Naive thymus-derived CD4-positive, alpha-beta T cell (primary cell): ENCODE measurements at regions not wholly inside any gene's neighbourhood (a gene's known extent, or its start where the extent isn't known, plus 50 kb on each side); places are given as distances from the start of the nearest gene placed in this dataset.

Source experiments
- ATAC-seq: fragments of 150-1000 bp; cut with Tn5 transposase; 2 replicates; pipeline ENCODE4 v1.10.0; 2021; ENCODE audit warnings: mild to moderate bottlenecking, moderate library complexity
- CTCF ChIA-PET: fragments of 350-600 bp; sonication (Branson Sonifier 250); formaldehyde crosslinking; loops from one replicate; lab custom pipeline; 2021; ENCODE audit warnings: antibody characterized with exemption; lab: Charles Lee
- POLR2A ChIA-PET: fragments of 350-600 bp; sonication (Branson Sonifier 250); formaldehyde crosslinking; loops from one replicate; lab custom pipeline; 2021; ENCODE audit warnings: antibody characterized with exemption, inconsistent platforms; lab: Charles Lee
- DNase-seq, 9 donors: peaks; one replicate each; pipeline versions ENCODE4 v3.0.0 to v3.0.0-alpha.2; 2020 to 2022; ENCODE audit warnings: mixed read lengths in 1 of 9
- H3K27ac ChIP-seq: one replicate; pipeline ENCODE4 v1.7.0; 2013; ENCODE audit warnings: mild to moderate bottlenecking, low read depth, low read length, moderate library complexity
- H3K27me3 ChIP-seq, 2 donors: one replicate each; pipeline ENCODE4 v1.7.0; 2013; ENCODE audit warnings: low read length in 2 of 2, mild to moderate bottlenecking in 2 of 2, moderate library complexity in 2 of 2; ENCODE audit not compliant: control insufficient read depth in 2 of 2, insufficient read depth in 2 of 2
- H3K36me3 ChIP-seq, 3 experiments: 1 replicate in 2 of 3; 2 replicates in 1 of 3; pipeline ENCODE4 v1.7.0; 2013; ENCODE audit warnings: low read length in 3 of 3, mild to moderate bottlenecking in 3 of 3, moderate library complexity in 1 of 3; ENCODE audit not compliant: insufficient read depth in 3 of 3, control insufficient read depth in 2 of 3
- H3K4me1 ChIP-seq, 2 donors: one replicate each; pipeline ENCODE4 v1.7.0; 2013; ENCODE audit warnings: low read length in 2 of 2, mild to moderate bottlenecking in 2 of 2, moderate library complexity in 1 of 2; ENCODE audit not compliant: control insufficient read depth in 2 of 2, insufficient read depth in 2 of 2
- H3K4me3 ChIP-seq: 2 replicates; pipeline ENCODE4 v1.7.0; 2013; ENCODE audit warnings: mild to moderate bottlenecking, low read length
- H3K9me3 ChIP-seq, 3 experiments: 1 replicate in 2 of 3; 2 replicates in 1 of 3; pipeline ENCODE4 v1.7.0; 2013; ENCODE audit warnings: low read length in 3 of 3; ENCODE audit not compliant: control insufficient read depth in 2 of 3
- H3K27ac Mint-ChIP-seq, 9 donors: one replicate each; pipeline ENCODE4 v1.8.0; 2020 to 2022; ENCODE audit warnings: mixed read lengths in 9 of 9, mild to moderate bottlenecking in 8 of 9, moderate library complexity in 5 of 9, inconsistent platforms in 2 of 9
- H3K27me3 Mint-ChIP-seq, 5 donors: one replicate each; pipeline ENCODE4 v1.8.0; 2021 to 2022; ENCODE audit warnings: mixed read lengths in 5 of 5, mild to moderate bottlenecking in 1 of 5
- H3K36me3 Mint-ChIP-seq, 5 donors: one replicate each; pipeline ENCODE4 v1.8.0; 2020 to 2022; ENCODE audit warnings: mixed read lengths in 5 of 5, mild to moderate bottlenecking in 3 of 5, inconsistent platforms in 1 of 5
- H3K4me1 Mint-ChIP-seq, 7 donors: one replicate each; pipeline ENCODE4 v1.8.0; 2020 to 2022; ENCODE audit warnings: mixed read lengths in 7 of 7, mild to moderate bottlenecking in 3 of 7, inconsistent platforms in 1 of 7
- H3K4me3 Mint-ChIP-seq, 10 donors: one replicate each; pipeline ENCODE4 v1.8.0; 2020 to 2022; ENCODE audit warnings: mild to moderate bottlenecking in 10 of 10, mixed read lengths in 10 of 10, moderate library complexity in 6 of 10, inconsistent platforms in 2 of 10
- H3K9me3 Mint-ChIP-seq, 11 donors: one replicate each; pipeline ENCODE4 v1.8.0; 2020 to 2022; ENCODE audit warnings: mixed read lengths in 11 of 11, mild to moderate bottlenecking in 4 of 11, inconsistent platforms in 1 of 11, moderate library complexity in 1 of 11
- intact Hi-C, 2 donors: fragments of 100-400 bp; cut with micrococcal nuclease; formaldehyde crosslinking; loops; one replicate each; pipeline ENCODE4 v1.15.1; 2023

DNA sequence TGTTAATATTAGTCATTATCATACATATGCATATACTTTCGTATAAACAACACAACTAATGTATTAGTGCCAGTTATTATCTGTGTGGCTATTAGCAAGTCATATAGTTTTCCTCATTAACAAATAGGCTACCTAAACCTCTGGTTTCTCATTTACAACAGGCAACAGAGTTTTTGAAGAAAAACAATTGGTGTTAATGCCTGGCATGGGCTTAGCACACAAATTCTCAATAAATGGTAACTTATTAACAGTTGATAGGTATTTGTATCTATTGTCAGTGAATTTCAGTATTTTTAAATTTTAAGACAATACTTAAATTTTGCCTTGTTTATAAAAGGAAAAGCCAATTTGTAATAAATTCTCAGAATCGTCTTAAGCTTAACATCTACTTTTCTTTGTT is 182.5 kb downstream of the PMAIP1 start:
- Histone ChIP-seq H3K27me3 (no peaks in the 10 kb centered on the region), H3K9me3 (no peaks in the 10 kb centered on the region), H3K4me1 (no peaks in the 10 kb centered on the region), H3K36me3 (no peaks in the 10 kb centered on the region), H3K27ac (no peak overlapping the region), H3K4me3 (no peak overlapping the region)
- no peaks in the 10 kb centered on the region for H3K36me3 Mint-ChIP-seq
- no peaks in the 10 kb centered on the region for H3K4me1 Mint-ChIP-seq
- peaks cover 0 to 5% (median 0%) of the 10 kb centered on the region in 11 donors for H3K9me3 Mint-ChIP-seq
- no peak for ATAC-seq
- no peak overlapping the region for H3K27ac Mint-ChIP-seq
- POLR2A ChIA-PET, result no interaction called here
- no peaks in the 10 kb centered on the region for H3K27me3 Mint-ChIP-seq
- H3K4me3 Mint-ChIP-seq, result no peak overlapping the region
- CTCF ChIA-PET, result no interaction called here
- intact Hi-C loops, result no loop called here
- DNase-seq, result no peak

DNA sequence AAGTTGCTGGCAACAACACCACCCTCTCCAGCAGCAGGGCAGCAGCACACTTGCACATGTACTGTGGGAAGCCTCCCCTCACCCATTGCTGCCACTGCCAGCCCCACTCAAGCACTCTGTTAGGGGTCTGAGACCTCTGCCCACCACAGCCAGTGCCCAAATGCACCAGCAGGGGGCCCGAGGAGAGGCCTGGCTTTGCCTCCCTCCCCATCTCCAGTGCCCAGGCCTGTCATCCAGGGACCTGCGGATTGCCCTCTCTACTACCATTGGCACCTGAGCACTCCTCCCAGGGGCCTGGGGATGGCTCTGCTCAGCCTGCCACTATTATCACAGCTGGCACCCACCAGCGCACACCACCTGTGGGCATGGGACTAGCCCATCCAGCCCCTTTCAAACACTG is 175.7 kb downstream of the PMAIP1 start:
- Histone ChIP-seq H3K9me3 (no peaks in the 10 kb centered on the region), H3K36me3 (no peaks in the 10 kb centered on the region), H3K27me3 (no peaks in the 10 kb centered on the region), H3K4me3 (no peak overlapping the region), H3K27ac (no peak overlapping the region), H3K4me1 (no peaks in the 10 kb centered on the region)
- H3K4me1 Mint-ChIP-seq, result no peaks in the 10 kb centered on the region
- H3K4me3 Mint-ChIP-seq, result no peak overlapping the region
- peaks cover 0 to 5% (median 0%) of the 10 kb centered on the region in 5 donors for H3K36me3 Mint-ChIP-seq
- intact Hi-C loops, result no loop called here
- DNase-seq (no peak), ATAC-seq (no peak)
- CTCF ChIA-PET, result no interaction called here
- peaks cover 0 to 12% (median 7%) of the 10 kb centered on the region in 5 donors for H3K27me3 Mint-ChIP-seq
- no peak overlapping the region for H3K27ac Mint-ChIP-seq
- POLR2A ChIA-PET, result no interaction called here
- H3K9me3 Mint-ChIP-seq, result peaks cover 0 to 23% (median 9%) of the 10 kb centered on the region in 11 donors

DNA sequence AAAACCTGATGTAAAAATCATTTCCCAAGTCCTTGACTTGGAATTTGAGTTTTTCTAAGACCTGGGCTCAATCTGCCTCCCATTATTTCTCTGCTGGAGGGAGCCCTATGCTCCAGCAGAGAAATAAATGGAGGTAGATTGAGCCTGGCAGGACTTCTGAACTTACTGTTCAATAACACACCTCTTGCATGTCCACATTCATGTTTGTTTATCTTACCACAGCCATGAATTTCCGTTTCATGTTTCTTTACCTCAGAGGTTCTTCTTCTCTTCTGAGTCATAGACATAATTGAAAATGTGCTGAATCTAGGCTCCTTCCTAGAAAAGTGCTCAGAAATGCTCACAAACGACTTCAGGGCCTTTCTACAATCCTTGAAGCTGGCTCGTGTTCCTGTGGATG is 170.8 kb downstream of the PMAIP1 start:
- Histone ChIP-seq H3K9me3 (no peaks in the 10 kb centered on the region), H3K36me3 (no peaks in the 10 kb centered on the region), H3K27ac (no peak overlapping the region), H3K4me1 (no peaks in the 10 kb centered on the region), H3K27me3 (no peaks in the 10 kb centered on the region), H3K4me3 (no peak overlapping the region)
- ChIA-PET POLR2A (no interaction called here), CTCF (interaction anchor here (0.6 kb wide), 1 partner anchor 478 kb away, joined by 3 read pairs; no protein-coding TSS in a partner anchor)
- DNase-seq, result no peak
- H3K4me1 Mint-ChIP-seq, result no peaks in the 10 kb centered on the region
- intact Hi-C loops, result no loop called here
- H3K36me3 Mint-ChIP-seq, result no peaks in the 10 kb centered on the region
- no peak overlapping the region for H3K4me3 Mint-ChIP-seq
- H3K9me3 Mint-ChIP-seq, result peaks cover 0 to 11% (median 2%) of the 10 kb centered on the region in 11 donors
- peaks cover 0 to 7% (median 3%) of the 10 kb centered on the region in 5 donors for H3K27me3 Mint-ChIP-seq
- no peak for ATAC-seq
- H3K27ac Mint-ChIP-seq, result no peak overlapping the region

DNA sequence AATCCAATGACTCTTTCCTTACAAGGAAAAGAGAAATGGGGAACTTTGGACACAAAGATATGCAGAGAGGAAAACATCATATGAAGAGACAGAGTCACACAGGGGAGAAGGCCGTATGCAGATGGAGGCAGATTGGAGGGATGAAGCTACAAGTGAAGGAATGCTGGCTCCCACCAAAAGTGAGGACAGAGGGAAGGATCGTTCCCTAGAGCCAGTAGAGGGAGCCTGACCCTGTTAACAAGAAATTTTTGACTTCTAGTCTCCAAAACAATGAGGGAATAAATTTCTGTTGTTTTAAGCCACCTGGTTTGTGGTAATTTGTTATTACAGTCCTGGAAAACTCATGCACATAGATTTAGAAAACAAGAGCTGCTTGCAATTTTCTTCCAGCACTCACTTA is 169.3 kb downstream of the PMAIP1 start:
- ChIA-PET POLR2A (interaction anchor here (0.8 kb wide), 1 partner anchor 9 kb away, joined by 3 read pairs; no protein-coding TSS in a partner anchor), CTCF (no interaction called here)
- Mint-ChIP-seq H3K27ac (no peak overlapping the region), H3K4me1 (no peaks in the 10 kb centered on the region), H3K4me3 (no peak overlapping the region), H3K36me3 (no peaks in the 10 kb centered on the region), H3K27me3 (peaks cover 0 to 11% (median 6%) of the 10 kb centered on the region in 5 donors), H3K9me3 (peaks cover 0 to 13% (median 0%) of the 10 kb centered on the region in 11 donors)
- Histone ChIP-seq H3K36me3 (no peaks in the 10 kb centered on the region), H3K27me3 (no peaks in the 10 kb centered on the region), H3K4me1 (no peaks in the 10 kb centered on the region), H3K4me3 (no peak overlapping the region), H3K9me3 (no peaks in the 10 kb centered on the region), H3K27ac (no peak overlapping the region)
- intact Hi-C loops, result no loop called here
- ATAC-seq, result no peak
- DNase-seq, result no peak

DNA sequence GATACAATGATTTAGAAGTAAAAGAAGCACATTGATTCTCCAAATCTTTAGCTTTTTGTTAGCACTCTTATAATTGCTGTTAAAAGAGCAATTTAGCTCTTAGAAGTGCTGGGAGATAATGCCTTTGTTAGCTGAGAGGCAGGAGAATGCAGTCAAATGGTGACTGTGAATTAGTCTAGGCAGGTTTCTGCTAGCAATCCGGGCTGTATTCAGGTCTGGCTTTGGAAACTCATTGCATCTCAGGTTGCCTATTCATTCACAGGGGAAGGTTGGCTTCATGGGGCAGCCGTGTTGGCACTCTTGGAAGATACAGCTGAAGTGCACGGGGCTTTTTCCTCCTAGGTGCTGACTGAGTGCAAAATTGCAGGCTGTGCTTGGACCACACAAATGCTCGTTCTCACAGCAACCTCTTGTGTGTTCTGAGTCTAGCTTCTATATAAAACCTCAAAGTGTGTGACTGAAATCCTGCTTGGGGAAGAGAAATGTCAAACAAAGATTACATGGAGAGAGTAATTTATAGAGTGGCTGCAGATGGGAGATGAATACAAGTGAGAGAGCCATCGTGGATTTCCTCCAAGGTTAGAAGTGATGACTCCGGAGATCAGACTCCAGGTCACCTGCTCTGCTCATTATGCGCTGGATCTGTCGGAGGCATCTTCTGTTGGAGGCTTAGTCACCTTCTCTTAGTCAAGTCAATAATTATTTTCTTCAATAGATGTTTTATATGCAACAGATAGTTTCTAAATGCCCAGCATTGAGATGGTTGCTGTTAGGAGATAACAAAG is 167.8 kb downstream of the PMAIP1 start:
- Histone ChIP-seq H3K4me1 (no peaks in the 10 kb centered on the region), H3K27ac (no peak overlapping the region), H3K4me3 (no peak overlapping the region), H3K9me3 (no peaks in the 10 kb centered on the region), H3K36me3 (no peaks in the 10 kb centered on the region), H3K27me3 (no peaks in the 10 kb centered on the region)
- H3K36me3 Mint-ChIP-seq, result no peaks in the 10 kb centered on the region
- no peak overlapping the region for H3K27ac Mint-ChIP-seq
- peaks cover 0 to 16% (median 13%) of the 10 kb centered on the region in 5 donors for H3K27me3 Mint-ChIP-seq
- no peak overlapping the region for H3K4me3 Mint-ChIP-seq
- POLR2A ChIA-PET, result no interaction called here
- no peak for DNase-seq
- CTCF ChIA-PET, result no interaction called here
- peaks cover 0 to 11% (median 0%) of the 10 kb centered on the region in 11 donors for H3K9me3 Mint-ChIP-seq
- H3K4me1 Mint-ChIP-seq, result no peaks in the 10 kb centered on the region
- intact Hi-C loops, result no loop called here
- ATAC-seq, result no peak

DNA sequence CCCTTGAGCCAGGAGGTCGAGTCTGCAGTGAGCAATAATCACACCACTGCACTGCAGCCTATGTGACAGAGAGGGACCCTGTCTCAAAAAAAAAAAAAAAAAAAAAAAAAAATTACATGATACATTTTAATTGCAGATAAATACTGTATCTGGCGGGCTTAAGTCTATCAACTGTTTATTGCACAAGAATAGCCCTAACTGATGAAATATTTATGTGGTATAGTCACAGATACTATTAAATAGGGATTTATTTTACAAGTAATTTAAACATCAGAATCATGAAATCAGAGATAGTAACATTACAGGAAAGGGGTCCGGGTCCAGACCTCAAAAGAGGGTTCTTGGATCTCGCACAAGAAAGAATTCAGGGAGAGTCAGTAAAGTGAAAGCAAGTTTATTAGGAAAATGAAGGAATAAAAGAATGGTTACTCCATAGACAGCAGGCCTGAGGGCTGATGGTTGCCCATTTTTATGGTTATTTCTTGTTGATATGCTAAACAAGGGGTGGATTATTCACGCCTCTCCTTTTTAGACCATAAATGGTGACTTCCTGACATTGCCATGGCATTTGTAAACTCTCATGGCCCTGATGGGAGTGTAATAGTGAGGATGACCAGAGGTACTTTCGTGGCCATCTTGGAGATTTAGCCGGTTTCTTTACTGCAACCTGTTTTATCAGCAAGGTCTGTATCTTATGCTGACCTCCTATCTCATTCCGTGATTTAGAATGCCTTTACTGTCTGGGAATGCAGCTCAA is 166.6 kb downstream of the PMAIP1 start:
- no peaks in the 10 kb centered on the region for H3K4me1 ChIP-seq
- no peak for ATAC-seq
- DNase-seq, result no peak
- no peaks in the 10 kb centered on the region for H3K4me1 Mint-ChIP-seq
- H3K4me3 ChIP-seq, result no peak overlapping the region
- intact Hi-C loops, result no loop called here
- no peaks in the 10 kb centered on the region for H3K36me3 ChIP-seq
- no peak overlapping the region for H3K27ac ChIP-seq
- CTCF ChIA-PET, result no interaction called here
- no peaks in the 10 kb centered on the region for H3K36me3 Mint-ChIP-seq
- peaks cover 0 to 4% (median 0%) of the 10 kb centered on the region in 11 donors for H3K9me3 Mint-ChIP-seq
- no peaks in the 10 kb centered on the region for H3K9me3 ChIP-seq
- no peak overlapping the region for H3K4me3 Mint-ChIP-seq
- no peaks in the 10 kb centered on the region for H3K27me3 ChIP-seq
- H3K27ac Mint-ChIP-seq, result no peak overlapping the region
- POLR2A ChIA-PET, result no interaction called here
- H3K27me3 Mint-ChIP-seq, result peaks cover 2 to 16% (median 16%) of the 10 kb centered on the region in 5 donors
